GM12878 (cell line): ENCODE measurements at regions not wholly inside any gene's neighbourhood (a gene's known extent, or its start where the extent isn't known, plus 50 kb on each side); places are given as distances from the start of the nearest gene placed in this dataset.

Experiments used
- ATAC-seq: fragments of 200-7000 bp; cut with Tn5 transposase; 3 replicates; pipeline ENCODE4 v1.9.1; 2020; ENCODE audit warnings: mild to moderate bottlenecking, moderate library complexity
- BruUV-seq: library from RNA; stranded (reverse); fragments of 400-500 nt; replicated peaks from 2 replicates; lab custom pipeline; 2021; lab: Mats Ljungman, UMichigan
- CTCF ChIA-PET: fragments of 300-600 bp; sonication (Branson Sonifier 250); formaldehyde crosslinking; extraction: SDS; loops from one replicate; lab custom pipeline; 2021; ENCODE audit warnings: inconsistent platforms; lab: Yijun Ruan, JAX
- POLR2A ChIA-PET: fragments of 350-600 bp; formaldehyde crosslinking; extraction: SDS; loops from one replicate; lab custom pipeline; 2021; ENCODE audit warnings: inconsistent platforms; lab: Charles Lee
- RAD21 ChIA-PET: fragments of 300-600 bp; sonication (Branson Sonifier 250); formaldehyde crosslinking; loops from one replicate; lab custom pipeline; 2023; ENCODE audit warnings: antibody characterized with exemption; ENCODE audit not compliant: unreplicated experiment; lab: Charles Lee
- SMC1A ChIA-PET: fragments of 300-600 bp; sonication (Branson Sonifier 250); formaldehyde crosslinking; loops from one replicate; lab custom pipeline; 2023; ENCODE audit not compliant: unreplicated experiment, uncharacterized antibody; lab: Charles Lee
- DNase-seq: peaks from one replicate; pipeline ENCODE4 v3.0.0-alpha.2; 2011; ENCODE audit warnings: low read depth, low spot score
- FAIRE-seq: peaks from 3 replicates; lab custom pipeline; 2011; peaks lifted over from hg19 to GRCh38; lab: Jason Lieb, UNC
- H2AFZ ChIP-seq: 2 replicates; pipeline ENCODE4 v1.6.0; 2011; ENCODE audit warnings: low read depth, low read length, control low read depth; ENCODE audit not compliant: control insufficient read depth
- H3K27ac ChIP-seq: 2 replicates; pipeline ENCODE4 v1.5.1; 2011; ENCODE audit warnings: control low read depth; ENCODE audit not compliant: control insufficient read depth, insufficient read depth
- H3K27me3 ChIP-seq, 2 experiments: replicated peaks in 1 of 2; 2 replicates each; pipeline versions ENCODE4 v1.6.0 to v1.6.1; 2011; ENCODE audit warnings: low read length in 1 of 2; ENCODE audit not compliant: control insufficient read depth in 2 of 2, insufficient read depth in 2 of 2
- H3K36me3 ChIP-seq, 2 experiments: 2 replicates each; pipeline ENCODE4 v1.5.1; 2011; ENCODE audit warnings: low read length in 1 of 2; ENCODE audit not compliant: control insufficient read depth in 2 of 2, insufficient read depth in 2 of 2
- H3K4me1 ChIP-seq: 2 replicates; pipeline ENCODE4 v1.6.1; 2011; ENCODE audit warnings: mild to moderate bottlenecking, low read length, moderate library complexity, mixed read lengths; ENCODE audit not compliant: control insufficient read depth, insufficient read depth
- H3K4me2 ChIP-seq: 2 replicates; pipeline ENCODE4 v1.6.0; 2011; ENCODE audit warnings: control low read depth; ENCODE audit not compliant: control insufficient read depth, insufficient read depth
- H3K4me3 ChIP-seq: fragments of 200-600 bp; sonication (generic); 2 replicates; pipeline ENCODE4 v1.5.1; 2016
- H3K79me2 ChIP-seq: 2 replicates; pipeline ENCODE4 v1.6.0; 2011; ENCODE audit warnings: low read length; ENCODE audit not compliant: control insufficient read depth, insufficient read depth
- H3K9ac ChIP-seq: 2 replicates; pipeline ENCODE4 v1.8.0; 2011; ENCODE audit warnings: low read length, control low read depth, mixed read lengths; ENCODE audit not compliant: control insufficient read depth, insufficient read depth
- H3K9me3 ChIP-seq: replicated peaks from 3 replicates; pipeline ENCODE4 v1.5.1; 2011; ENCODE audit warnings: mild to moderate bottlenecking, low read length; ENCODE audit not compliant: control insufficient read depth, insufficient read depth
- H4K20me1 ChIP-seq: 2 replicates; pipeline ENCODE4 v1.6.0; 2011; ENCODE audit not compliant: control insufficient read depth, insufficient read depth
- ATF7 ChIP-seq: fragments of 450-650 bp; IDR thresholded peaks from 2 replicates; pipeline ENCODE4 v1.6.1; 2016; ENCODE audit warnings: low read depth, mild to moderate bottlenecking
- E2F8 ChIP-seq: fragments of 450-650 bp; IDR thresholded peaks from 2 replicates; pipeline ENCODE4 v1.6.1; 2018; ENCODE audit warnings: mild to moderate bottlenecking, low read depth, moderate library complexity; ENCODE audit not compliant: partially characterized antibody
- ETV6 ChIP-seq, 2 experiments: fragments of 450-650 bp in 1 of 2; IDR thresholded peaks in 1 of 2; conservative IDR thresholded peaks in 1 of 2; 2 replicates each; pipeline ENCODE4 v1.6.1; 2014; ENCODE audit warnings: antibody characterized with exemption in 1 of 2, borderline replicate concordance in 1 of 2, low read depth in 1 of 2, mild to moderate bottlenecking in 1 of 2, moderate library complexity in 1 of 2
- GATAD2B ChIP-seq: fragments of 450-650 bp; conservative IDR thresholded peaks from 2 replicates; pipeline ENCODE4 v1.6.1; 2017; ENCODE audit warnings: low read depth, mild to moderate bottlenecking, moderate library complexity
- IKZF1 ChIP-seq: fragments of 450-650 bp; conservative IDR thresholded peaks from 2 replicates; pipeline ENCODE4 v1.6.1; 2017; ENCODE audit warnings: antibody characterized with exemption, mild to moderate bottlenecking
- IRF4 ChIP-seq: IDR thresholded peaks from 2 replicates; pipeline ENCODE4 v1.6.1; 2011; ENCODE audit warnings: low read depth, low read length
- KDM1A ChIP-seq: fragments of 200-600 bp; sonication (generic); IDR thresholded peaks from 2 replicates; pipeline ENCODE4 v1.6.1; 2016; ENCODE audit warnings: borderline replicate concordance
- MEF2B ChIP-seq: fragments of 450-650 bp; IDR thresholded peaks from 2 replicates; pipeline ENCODE4 v1.6.1; 2018; ENCODE audit warnings: mild to moderate bottlenecking, moderate library complexity; ENCODE audit not compliant: partially characterized antibody, poor library complexity, severe bottlenecking
- MTA2 ChIP-seq: fragments of 450-650 bp; IDR thresholded peaks from 2 replicates; pipeline ENCODE4 v1.6.1; 2016; ENCODE audit warnings: low read depth, mild to moderate bottlenecking, moderate library complexity
- MTA3 ChIP-seq: IDR thresholded peaks from 2 replicates; pipeline ENCODE4 v1.6.1; 2012; ENCODE audit warnings: low read length, inconsistent platforms, borderline replicate concordance
- RAD51 ChIP-seq: fragments of 450-650 bp; IDR thresholded peaks from 2 replicates; pipeline ENCODE4 v1.6.1; 2016; ENCODE audit warnings: moderate library complexity, mild to moderate bottlenecking, inconsistent platforms
- RUNX3 ChIP-seq: IDR thresholded peaks from 2 replicates; pipeline ENCODE4 v1.6.1; 2012; ENCODE audit warnings: low read length, inconsistent platforms
- SMARCA5 ChIP-seq: fragments of 450-650 bp; IDR thresholded peaks from 2 replicates; pipeline ENCODE4 v1.6.1; 2017; ENCODE audit warnings: mild to moderate bottlenecking
- SREBF1 ChIP-seq: IDR thresholded peaks from 2 replicates; pipeline ENCODE4 v1.6.1; 2012; ENCODE audit warnings: mild to moderate bottlenecking, low read length
- TCF12 ChIP-seq: IDR thresholded peaks from 2 replicates; pipeline ENCODE4 v1.6.1; 2011; ENCODE audit warnings: low read depth, mild to moderate bottlenecking, low read length
- WRNIP1 ChIP-seq: IDR thresholded peaks from 2 replicates; pipeline ENCODE4 v1.6.1; 2011; ENCODE audit warnings: low read depth, low read length, improper control_type of control experiment, borderline replicate concordance
- ZNF207 ChIP-seq: fragments of 450-650 bp; IDR thresholded peaks from 2 replicates; pipeline ENCODE4 v1.6.1; 2014; ENCODE audit warnings: antibody characterized with exemption, mild to moderate bottlenecking, borderline replicate concordance
- WGBS: methylation state at CpG from one replicate; pipeline ENCODE4 v1.1.6; 2016; ENCODE audit warnings: low lambda C conversion rate; ENCODE audit not compliant: insufficient replicate concordance, insufficient coverage; ENCODE audit errors: missing lambda C conversion rate; 5-methylcytosine and 5-hydroxymethylcytosine counted together
- in situ Hi-C: fragments of 300-500 bp; cut with MboI; formaldehyde crosslinking; loops from 9 replicates; pipeline ENCODE4 v1.14.3; 2018; ENCODE audit warnings: mixed read lengths
- intact Hi-C: fragments of 100-400 bp; cut with micrococcal nuclease; formaldehyde crosslinking; loops from one replicate; pipeline ENCODE4 v1.14.2; 2022; ENCODE audit not compliant: unreplicated experiment
- TF ChIP-seq, protein P1 (sequence below): fragments of 150-350 bp; IDR thresholded peaks from 2 replicates; pipeline ENCODE4 v1.6.1; 2016; ENCODE audit warnings: low read depth, low read length
- TF ChIP-seq, protein P2 (sequence below): fragments of 450-650 bp; IDR thresholded peaks from 2 replicates; pipeline ENCODE4 v1.6.1; 2014; ENCODE audit warnings: mild to moderate bottlenecking

DNA sequence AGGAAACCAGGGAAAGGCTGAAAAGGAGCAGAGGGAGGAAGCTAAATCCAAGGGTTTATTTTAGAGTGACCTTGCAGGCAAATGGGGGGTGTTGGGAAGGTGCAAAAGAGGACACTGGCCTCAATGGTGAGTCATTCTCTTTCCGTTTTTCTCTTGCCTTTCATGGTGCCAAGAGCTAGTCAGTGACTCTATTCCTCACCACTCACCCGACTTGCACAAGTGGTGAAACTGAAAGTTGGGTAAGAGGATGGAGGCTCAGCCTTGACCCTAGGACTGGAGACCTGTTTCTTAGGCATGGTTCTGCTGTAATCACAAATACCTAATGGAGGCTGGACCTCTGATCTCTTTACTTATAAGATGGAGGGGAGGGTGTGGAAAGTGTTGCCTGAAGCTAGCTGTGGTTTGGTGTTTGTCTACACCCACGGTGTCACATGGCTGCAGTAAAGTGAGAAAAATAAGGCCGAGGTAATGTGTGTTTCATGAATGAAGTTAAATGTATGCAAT lies 67.3 kb upstream of the CREB3L1 start:
- H3K4me3 ChIP-seq = no peak overlapping the region
- peaks cover 6% of the 10 kb centered on the region; the same call in 1 of the 2 replicates for H3K4me1 ChIP-seq
- TF ChIP-seq WRNIP1 = no peak
- TF ChIP-seq ATF7 = peak; percentile 20; the same call in 1 of the 2 replicates
- TF ChIP-seq SREBF1 = no peak
- TF ChIP-seq MEF2B = no peak
- TF ChIP-seq E2F8 = no peak
- TF ChIP-seq GATAD2B = no peak; the same call in 1 of the 2 replicates
- TF ChIP-seq IRF4 = no peak
- TF ChIP-seq MTA3 = no peak
- TF ChIP-seq KDM1A = no peak
- TF ChIP-seq SMARCA5 = no peak
- peak; percentile 31; the same call in 1 of the 2 replicates for TF ChIP-seq RUNX3
- TF ChIP-seq IKZF1 = peak; percentile 25; the same call in 1 of the 2 replicates
- no peak for TF ChIP-seq MTA2
- TF ChIP-seq RAD51 = peak; percentile 59; the same call in 1 of the 2 replicates
- TF ChIP-seq TCF12 = no peak
- TF ChIP-seq ETV6 (conservative IDR thresholded peaks at IDR 0.05 in 1 of 2, IDR thresholded peaks at IDR 0.05 in 1 of 2; ENCODE audit: borderline replicate concordance in 1 of 2, low read depth in 1 of 2) = no peak
- TF ChIP-seq, protein P1, sequence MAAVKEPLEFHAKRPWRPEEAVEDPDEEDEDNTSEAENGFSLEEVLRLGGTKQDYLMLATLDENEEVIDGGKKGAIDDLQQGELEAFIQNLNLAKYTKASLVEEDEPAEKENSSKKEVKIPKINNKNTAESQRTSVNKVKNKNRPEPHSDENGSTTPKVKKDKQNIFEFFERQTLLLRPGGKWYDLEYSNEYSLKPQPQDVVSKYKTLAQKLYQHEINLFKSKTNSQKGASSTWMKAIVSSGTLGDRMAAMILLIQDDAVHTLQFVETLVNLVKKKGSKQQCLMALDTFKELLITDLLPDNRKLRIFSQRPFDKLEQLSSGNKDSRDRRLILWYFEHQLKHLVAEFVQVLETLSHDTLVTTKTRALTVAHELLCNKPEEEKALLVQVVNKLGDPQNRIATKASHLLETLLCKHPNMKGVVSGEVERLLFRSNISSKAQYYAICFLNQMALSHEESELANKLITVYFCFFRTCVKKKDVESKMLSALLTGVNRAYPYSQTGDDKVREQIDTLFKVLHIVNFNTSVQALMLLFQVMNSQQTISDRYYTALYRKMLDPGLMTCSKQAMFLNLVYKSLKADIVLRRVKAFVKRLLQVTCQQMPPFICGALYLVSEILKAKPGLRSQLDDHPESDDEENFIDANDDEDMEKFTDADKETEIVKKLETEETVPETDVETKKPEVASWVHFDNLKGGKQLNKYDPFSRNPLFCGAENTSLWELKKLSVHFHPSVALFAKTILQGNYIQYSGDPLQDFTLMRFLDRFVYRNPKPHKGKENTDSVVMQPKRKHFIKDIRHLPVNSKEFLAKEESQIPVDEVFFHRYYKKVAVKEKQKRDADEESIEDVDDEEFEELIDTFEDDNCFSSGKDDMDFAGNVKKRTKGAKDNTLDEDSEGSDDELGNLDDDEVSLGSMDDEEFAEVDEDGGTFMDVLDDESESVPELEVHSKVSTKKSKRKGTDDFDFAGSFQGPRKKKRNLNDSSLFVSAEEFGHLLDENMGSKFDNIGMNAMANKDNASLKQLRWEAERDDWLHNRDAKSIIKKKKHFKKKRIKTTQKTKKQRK = no peak
- TF ChIP-seq ZNF207 = no peak
- TF ChIP-seq, protein P2, sequence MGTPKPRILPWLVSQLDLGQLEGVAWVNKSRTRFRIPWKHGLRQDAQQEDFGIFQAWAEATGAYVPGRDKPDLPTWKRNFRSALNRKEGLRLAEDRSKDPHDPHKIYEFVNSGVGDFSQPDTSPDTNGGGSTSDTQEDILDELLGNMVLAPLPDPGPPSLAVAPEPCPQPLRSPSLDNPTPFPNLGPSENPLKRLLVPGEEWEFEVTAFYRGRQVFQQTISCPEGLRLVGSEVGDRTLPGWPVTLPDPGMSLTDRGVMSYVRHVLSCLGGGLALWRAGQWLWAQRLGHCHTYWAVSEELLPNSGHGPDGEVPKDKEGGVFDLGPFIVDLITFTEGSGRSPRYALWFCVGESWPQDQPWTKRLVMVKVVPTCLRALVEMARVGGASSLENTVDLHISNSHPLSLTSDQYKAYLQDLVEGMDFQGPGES = no peak

More for the DNA sequence above, 67.3 kb upstream of the CREB3L1 start:
- Histone ChIP-seq H3K27ac (no peak overlapping the region), H3K27me3 (no peaks in the 10 kb centered on the region; a peak in 1 of 4 replicates), H3K4me2 (0 out of 2 replicates have a peak overlapping the region, but pooled peaks have one; percentile 22), H3K9me3 (no peaks in the 10 kb centered on the region; the same call in 2 of the 3 replicates), H3K36me3 (no peaks in the 10 kb centered on the region), H2AFZ (peak overlapping the region; percentile 48), H3K9ac (no peak overlapping the region), H4K20me1 (no peaks in the 10 kb centered on the region), H3K79me2 (no peaks in the 10 kb centered on the region)
- peak; percentile 15 for DNase-seq
- ChIA-PET RAD21 (interaction anchor here (1.6 kb wide), 1 partner anchor 33 kb away, joined by 5 read pairs; no protein-coding TSS in a partner anchor), POLR2A (interaction anchor here (0.8 kb wide), 1 partner anchor 15 kb away, joined by 3 read pairs; no protein-coding TSS in a partner anchor), SMC1A (no interaction called here), CTCF (interaction anchor here (1.4 kb wide), 1 partner anchor 109 kb away, joined by 4 read pairs; no protein-coding TSS in a partner anchor)
- intact Hi-C loops (no loop called here), in situ Hi-C loops (no loop called here)
- 1% methylated on average over 4 of the region's 4 CpGs for WGBS
- peak; percentile 78 for FAIRE-seq
- ATAC-seq = peak; percentile 80
- BruUV-seq = no TSS peak
